ENCODE measurements at regions not wholly inside any gene's neighbourhood (a gene's known extent, or its start where the extent isn't known, plus 50 kb on each side); places are given as distances from the start of the nearest gene placed in this dataset.
"Not testable (repeated sequence)": the region's sequence is repeated elsewhere in the genome, so short reads cannot be mapped to it uniquely, and the experiment has no call there.

DNA sequence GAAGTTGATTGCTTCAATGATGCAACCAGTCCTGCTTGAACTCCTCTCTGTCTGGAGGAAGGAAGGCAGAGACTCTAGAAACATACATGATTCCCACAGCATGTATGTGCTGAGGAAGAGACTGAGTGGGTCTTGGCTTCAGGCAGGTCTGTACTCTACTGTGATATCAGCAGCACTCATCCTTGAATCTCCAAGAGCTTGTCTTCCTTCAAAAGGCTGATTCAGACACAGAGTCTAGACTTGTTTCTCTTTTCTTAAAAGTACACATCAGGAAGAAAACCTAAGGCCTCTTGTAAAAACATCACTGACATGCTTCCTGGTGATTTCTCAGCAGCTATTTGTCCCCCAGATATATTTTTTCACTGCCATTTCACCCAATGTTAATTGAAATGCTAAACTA is 155.7 kb upstream of the HEY2 start:
- no peak for DNase-seq

DNA sequence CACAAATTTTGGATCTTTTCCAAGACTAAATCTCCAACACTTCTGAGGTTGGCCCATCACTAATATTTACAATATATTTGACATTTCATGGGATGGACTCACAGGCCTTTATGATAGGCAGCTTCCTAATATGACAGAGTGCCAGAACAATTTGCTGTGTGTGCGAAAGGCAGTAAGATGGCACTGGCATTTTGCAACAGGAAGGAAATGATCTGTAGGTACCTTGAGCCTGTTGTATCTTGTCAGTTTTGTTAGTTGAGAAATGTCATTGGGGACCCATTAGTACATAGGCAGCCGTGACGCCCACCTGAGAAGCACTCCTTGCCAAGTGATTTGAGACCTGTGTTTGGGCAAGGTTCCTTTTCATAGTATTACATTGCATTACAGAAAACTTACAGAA is 153.4 kb upstream of the HEY2 start:
- DNase-seq = no peak

DNA sequence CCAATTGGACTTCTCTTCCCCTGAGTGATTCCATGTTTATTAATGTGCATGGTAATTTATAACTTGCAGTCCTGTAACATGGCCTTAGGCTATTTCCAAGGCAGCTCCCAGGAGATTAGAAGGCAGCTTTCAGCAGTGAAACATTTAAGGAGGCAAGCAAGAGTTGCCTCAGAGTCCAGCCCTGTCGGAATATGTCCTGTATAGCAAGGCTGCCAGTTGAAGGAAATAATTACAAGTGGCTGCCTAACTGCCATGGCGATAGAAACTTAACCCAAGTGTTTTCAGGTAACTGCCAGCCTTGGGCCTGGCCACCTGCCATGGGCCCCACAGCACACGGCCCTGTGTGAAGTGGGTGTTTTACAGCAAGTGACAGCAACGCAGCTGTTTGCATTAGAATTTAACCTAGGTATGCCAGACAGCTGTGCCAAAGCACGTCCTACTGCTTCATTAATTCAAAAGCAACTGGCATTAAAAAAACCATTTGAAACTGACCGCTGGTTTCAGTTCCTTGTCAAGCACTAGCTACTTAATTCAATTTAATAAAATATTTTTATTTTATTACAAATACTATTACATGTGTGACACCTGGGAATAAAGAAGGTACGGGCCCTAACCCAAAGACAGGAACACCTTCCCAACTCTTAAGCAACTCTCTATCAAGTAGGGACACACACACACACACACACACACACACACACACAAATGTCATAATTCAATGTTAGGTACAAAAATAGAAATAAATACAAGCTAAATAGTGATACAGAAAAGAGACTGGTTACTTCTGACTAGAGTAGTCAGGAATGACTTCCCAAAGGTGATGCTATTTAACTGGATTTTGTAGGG is 151.8 kb upstream of the HEY2 start:
- DNase-seq = peak; percentile 35

DNA sequence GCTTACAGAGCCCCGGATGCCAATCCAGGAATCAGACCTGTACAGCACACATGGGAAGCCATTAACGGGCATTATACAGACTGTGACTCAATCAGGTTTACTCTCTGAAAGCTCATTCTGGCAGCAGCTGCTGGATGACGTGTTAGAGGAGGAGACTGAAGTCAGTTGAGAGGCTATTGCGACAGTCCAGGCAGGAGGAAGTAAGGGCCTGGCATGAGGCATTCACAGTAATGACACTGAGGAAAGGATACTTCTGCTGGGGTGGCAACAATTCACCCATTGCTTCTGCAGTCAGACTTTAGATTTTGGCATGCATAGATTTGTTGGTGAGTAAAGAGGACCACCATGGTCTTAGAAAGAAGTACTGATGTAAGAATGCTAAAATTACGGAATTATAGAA is 151.0 kb upstream of the HEY2 start:
- DNase-seq = no peak

DNA sequence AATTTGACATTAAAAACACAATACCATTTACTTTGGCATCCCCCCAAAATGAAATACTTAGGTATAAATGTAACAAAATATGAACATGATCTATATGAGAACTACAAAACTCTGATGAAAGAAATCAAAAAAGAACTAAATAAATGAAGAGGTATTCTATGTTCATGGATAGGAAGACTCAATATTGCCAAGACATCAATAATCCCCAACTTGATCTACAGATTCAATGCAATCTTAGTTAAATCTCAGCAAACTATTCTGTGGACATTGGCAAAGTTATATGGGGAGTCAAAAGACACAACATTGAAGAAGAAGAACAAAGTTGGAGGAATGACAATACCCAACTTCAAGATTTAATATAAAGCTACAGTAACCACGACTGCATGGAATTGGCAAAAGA is 145.2 kb upstream of the HEY2 start:
- DNase-seq = no peak

DNA sequence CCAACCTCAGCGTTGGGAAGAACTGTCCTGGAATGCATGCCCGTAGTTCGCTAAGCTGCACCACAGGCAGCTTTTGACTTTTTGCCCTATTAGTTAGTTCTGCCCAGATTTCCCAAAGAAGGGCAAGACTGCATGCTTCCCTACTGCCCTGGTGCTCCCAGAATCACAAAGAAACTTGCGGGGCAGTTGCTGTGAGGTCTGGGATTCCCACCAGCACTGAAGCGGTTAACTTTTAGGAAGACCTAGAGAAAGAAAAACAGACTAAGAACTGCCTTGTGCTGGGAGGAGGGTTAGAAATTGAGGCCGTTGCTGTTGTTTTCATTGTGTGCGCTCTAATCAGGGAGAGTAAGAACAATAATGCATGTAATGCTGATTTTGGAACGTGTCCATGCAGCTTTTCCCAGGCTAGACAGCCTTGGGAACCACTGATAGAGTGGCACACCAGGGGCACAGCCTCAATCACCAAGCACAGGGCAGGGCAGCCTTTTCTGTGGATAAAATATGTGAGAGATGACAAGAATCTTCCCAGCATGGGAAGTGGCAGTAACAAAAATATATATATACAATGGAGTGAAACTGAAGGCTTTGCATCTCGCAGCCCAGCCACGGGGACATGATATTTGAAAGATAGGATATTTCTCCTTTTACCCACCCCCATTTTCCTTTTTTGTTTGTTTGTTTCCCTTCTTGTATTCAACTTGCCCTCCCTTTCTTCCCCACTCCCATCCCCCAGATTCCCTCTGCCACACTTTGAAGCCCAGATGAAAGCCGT is 137.7 kb upstream of the HEY2 start:
- DNase-seq = peak; percentile 61

DNA sequence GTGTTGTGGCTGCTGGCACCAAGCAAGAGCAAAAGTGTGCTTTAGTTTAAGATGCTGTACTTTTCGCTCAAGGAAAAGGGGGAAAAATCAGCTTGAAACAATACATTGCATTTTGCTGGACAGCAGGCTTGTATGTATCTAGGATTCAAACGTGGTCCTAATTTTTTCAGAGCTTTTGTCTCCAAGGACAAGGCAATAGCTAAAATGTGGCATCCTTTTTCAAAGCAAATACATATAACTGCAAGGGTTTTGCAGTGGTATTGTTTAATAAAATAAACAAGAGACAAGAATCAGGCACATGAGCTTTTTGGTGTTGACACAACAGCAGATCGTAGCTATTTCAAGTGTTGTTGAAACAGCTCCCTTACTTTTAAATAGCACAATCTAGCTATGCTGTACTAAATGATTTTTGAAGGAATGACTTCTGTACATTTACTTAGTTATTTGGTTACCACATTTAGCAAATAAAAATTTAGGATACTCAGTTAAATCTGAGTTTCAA is 137.0 kb upstream of the HEY2 start:
- DNase-seq = no peak

DNA sequence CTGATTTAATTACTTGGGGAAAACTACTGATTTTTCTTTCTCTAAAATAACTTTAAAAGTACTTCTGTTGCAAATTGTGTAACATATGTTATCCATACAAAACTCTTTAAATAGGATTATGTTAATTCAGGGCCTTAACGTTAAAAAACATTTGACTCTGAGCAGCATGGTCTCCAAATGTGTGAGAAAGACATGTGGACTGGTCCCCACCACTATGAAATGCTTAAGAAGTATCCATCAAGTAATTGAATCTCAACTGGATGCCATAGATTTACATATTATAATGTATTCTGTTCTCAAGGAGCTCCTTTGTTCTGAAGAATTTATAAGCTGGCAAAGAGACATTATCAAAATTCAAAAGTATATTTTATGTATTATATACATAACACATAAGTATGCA is 130.8 kb upstream of the HEY2 start:
- no peak for DNase-seq

DNA sequence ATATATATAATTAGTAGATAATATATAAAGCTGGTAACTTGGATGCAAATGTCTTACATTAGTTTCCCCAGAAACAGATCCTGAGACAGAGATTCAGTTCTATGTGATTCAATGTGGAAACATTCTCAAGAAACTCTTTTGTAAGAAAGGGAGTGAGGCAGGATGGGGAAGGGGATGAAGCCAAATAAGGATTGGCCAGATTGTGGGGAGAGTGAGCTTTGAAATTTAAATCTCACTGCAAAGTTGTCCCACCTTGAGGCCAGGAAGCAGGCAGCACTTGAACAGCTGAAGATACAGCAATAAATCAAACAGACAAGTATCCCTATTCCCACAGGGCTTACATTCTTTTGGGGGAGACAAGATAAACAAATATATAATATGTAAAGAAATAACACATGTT is 126.3 kb upstream of the HEY2 start:
- DNase-seq = no peak

DNA sequence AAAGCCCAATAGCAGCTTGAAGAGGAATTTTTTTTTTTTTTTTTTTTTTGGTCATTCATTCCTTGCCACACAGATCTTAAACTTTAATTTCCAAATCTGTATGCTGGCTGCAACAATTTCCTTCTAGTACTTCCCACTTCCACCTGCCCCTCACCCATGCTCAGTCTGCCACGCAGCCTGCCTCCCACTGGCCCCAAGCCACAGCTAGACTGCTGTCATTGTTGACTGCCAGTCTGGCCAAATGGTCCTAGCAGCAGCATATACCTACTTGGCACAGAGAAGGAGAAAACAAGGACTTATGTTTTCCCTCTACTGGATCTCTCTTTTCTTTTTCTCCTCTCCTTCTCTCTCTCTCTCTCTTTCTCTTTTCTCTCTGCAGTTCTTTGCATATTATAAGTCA is 118.3 kb upstream of the HEY2 start:
- DNase-seq = no peak

DNA sequence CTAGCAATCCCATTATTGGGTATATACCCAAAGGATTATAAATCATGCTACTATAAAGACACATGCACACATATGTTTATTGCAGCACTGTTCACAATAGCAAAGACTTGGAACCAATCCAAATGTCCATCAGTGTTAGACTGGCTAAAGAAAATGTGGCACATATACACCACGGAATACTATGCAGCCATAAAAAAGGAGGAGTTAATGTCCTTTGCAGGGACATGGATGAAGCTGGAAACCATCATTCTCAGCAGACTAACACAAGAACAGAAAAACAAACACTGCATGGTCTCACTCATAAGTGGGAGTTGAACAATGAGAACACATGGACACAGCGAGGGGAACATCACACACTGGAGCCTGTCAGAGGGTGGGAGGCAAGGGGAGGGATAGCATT is 113.4 kb upstream of the HEY2 start:
- DNase-seq = not testable (repeated sequence)

DNA sequence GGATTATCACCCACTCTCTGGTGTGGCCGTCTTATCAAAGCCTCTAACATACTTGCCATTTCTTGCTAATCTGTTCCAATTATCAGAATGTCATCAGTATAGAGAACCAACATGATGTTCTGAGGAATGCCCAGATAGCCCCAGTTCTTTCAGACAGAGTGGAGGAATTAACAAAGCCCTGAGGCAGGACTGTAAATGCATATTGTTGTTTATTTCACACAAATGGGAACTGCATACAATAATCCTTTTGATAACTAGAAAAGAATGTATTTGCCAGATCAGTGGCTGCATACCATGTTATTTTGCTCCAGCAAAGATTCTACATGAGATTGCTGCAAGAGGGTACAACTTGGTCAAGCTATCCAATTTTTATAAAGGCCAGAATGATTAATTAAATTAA is 112.8 kb upstream of the HEY2 start:
- DNase-seq = no peak

DNA sequence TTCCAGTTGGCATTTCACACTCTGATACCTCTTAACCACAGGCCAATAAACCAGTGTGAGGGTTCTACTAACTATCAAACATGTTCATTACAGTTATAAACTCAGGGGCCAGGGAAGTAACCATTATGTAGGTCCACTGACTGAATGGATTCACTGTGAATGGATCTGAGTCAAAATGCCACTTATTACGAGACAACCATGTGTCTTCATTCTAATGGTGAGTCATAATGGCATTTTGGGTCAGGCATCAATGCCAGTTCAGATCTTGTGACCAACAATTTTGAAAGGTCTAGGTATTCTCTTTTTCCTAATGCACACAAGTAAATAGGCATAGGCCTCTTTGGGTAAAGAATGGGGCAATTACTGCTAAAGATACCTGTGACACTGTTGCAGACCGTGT is 112.2 kb upstream of the HEY2 start:
- no peak for DNase-seq

DNA sequence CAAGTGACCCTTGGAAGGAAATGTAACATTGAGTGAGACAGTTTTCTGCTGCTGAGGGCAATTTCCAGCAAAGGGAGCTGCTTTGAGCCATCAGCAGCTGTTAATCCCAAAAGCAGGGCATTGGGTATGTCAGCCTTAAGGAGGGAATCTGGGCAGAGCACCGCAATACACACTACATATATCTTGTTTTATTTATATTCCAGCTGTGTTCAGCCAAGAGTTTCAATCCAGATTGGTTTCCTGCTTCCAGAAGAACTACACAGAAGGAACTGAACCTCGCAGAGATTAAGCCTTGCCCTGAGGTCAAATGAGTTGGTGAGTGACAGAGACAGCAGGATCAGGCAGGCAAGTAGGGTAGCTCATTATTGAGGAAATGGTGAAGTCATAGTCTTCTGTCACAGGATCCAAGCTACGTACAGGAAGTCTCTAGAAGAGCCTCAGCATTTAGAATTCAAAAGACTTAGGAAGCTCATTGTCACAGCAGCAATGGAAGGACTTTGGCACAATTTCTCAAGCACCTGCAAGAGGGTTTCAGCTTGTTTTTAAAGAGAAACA is 109.9 kb upstream of the HEY2 start:
- DNase-seq = no peak

DNA sequence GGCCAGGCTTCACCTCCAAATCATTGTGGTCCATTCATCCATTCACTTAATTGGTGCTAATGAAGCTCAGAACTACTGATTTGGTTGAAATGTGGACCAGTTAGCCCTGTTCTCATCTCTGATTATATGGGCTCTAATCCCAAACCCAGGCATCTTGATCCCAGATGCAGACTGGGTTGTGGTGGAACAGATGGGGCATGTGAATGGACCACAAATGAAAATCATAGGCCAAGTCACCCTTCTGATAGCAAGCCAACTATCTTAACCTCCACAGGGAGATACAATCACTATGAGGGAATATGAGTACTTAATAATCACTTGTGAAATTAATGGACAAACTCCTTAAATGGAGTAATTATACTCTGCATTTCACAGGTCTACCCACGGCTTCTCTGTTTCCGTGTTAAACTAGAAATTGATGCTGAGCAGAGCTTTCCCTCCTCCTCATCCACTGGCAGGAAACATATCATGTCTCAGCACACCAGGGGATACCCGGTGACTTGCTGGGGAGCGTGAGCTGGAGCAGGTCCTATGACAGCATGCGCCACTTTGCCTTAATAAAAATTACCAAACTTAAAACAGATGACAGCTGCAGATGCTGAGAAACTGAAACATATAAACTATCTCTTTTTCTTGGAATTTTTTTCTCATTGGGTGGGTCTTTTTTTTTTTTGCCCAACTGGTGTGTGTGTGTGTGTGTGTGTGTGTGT is 108.8 kb upstream of the HEY2 start:
- no peak for DNase-seq

DNA sequence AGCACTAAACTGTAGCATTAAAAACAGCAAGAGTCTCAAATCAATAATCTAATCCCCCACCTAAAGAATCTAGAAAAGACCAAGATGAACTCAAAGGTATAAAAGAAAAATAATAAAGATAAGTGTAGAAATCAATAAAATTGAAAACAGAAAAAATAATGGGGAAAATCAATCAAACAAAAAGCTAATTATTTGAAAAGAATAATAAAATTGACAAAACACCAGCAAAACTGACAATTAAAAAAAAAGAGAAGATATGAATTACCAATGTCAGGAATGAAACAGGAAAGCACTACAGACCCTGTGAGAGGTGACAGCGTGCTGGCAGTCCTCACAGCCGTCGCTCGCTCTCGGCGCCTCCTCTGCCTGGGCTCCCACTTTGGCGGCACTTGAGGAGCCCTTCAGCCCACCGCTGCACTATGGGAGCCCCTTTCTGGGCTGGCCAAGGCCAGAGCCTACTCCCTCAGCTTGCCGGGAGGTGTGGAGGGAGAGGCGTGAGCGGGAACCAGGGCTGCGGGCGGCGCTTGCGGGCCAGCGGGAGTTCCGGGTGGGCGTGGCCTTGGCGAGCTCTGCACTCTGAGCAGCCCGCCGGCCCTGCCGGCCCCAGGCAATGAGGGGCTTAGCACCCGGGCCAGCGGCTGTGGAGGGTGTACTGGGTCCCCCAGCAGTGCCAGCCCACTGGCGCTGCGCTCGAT is 105.3 kb upstream of the HEY2 start:
- DNase-seq = not testable (repeated sequence)

DNA sequence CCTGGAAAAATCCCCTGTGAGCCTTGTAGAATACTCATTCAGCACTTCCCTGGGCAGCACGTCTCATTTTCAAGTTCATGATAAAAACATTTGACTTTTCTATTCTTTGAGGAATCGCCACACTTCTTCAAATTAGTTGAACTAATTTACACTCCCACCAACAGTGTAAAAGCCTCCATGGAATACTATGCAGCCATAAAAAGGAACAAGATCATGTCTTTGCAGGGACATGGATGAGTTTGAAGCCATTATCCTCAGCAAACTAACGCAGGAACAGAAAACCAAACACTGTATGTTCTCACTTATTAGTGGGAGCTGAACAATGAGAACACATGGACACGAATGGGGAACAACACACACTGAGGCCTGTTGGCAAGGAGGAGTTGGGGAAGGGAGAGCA is 102.0 kb upstream of the HEY2 start:
- no peak for DNase-seq

DNA sequence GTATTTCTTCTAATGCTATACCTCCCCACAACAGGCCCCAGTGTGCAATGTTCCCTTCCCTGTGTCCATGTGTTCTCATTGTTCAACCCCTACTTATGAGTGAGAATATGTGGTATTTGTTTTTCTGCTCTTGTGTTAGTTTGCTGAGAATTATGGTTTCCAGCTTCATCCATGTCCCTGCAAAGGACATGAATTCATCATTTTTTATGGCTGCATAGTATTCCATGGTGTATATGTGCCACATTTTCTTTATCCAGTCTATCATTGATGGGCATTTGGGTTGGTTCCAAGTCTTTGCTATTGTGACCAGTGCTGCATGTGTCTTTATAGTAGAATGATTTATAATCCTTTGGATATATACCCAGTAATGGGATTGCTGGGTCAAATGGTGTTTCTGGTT is 95.7 kb upstream of the HEY2 start:
- DNase-seq = not testable (repeated sequence)

DNA sequence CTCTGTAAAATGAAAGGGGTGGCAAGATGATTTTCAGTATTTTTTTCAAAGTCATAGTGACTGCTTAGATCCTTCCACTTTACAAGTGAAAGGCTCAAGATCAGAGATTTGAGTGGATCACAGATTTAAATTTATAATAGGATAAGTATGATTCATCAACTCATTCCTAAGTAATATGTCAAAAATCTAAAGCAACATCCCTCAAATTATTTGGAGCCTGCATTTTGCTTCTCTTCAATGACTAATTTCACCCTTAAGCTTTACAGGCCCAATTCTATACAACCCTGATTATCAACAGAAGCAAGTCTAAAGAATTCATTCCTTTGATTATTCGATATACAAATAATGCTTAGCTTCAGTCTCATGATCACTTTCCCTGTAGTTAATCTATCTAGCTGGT is 93.9 kb upstream of the HEY2 start:
- DNase-seq = no peak

DNA sequence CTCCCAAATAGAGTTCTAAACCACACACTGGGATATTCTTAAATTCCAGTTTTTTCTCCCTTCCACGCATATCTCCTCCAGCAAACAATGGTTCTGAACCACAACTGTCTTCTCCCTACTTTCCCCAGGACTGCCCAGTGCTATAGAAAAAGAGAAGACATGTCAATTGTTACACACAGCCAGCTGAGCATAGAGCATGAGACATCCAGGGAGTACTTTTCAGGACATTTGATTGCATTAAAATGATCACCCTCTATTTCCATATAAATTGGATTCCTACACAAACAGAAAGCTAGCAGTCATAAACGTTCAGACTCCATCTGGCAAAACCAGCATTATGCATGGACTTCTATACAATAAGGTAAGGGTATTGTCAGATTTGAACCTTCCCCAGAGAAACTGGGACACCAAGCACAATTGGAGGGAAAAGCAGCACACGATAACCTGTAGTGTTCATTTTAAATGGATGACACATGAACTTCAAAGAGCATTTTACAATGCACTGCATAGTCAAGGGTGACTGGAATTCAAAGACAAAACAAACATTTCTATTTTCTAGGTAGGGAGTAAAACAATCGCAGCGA is 93.1 kb upstream of the HEY2 start:
- no peak for DNase-seq

DNA sequence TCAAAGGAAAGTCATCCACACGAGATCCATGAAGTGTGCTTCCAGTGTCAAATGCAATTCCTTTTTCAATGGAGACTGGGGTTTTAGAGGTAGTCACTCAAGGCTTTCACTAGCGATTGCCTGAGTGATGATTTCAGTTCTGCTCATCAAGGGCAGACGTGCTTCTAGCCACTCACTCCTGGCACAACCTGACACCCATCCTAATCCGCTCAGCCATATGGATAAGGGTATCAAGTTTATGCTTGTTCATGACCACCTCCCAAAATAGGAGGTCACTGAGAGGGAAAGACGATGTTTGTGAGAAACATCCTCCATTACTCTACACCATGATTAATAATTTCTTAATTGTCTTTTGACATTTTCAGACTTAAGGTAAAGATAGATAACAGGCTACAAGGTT is 91.3 kb upstream of the HEY2 start:
- DNase-seq = no peak
